Fibroblast of villous mesenchyme (primary cell): ENCODE measurements at regions not wholly inside any gene's neighbourhood (a gene's known extent, or its start where the extent isn't known, plus 50 kb on each side); places are given as distances from the start of the nearest gene placed in this dataset.

Experiments
- DNase-seq: peaks from one replicate; pipeline ENCODE4 v3.0.0-alpha.2; 2010; ENCODE audit warnings: low read depth
- H3K4me3 ChIP-seq: 2 replicates; pipeline ENCODE4 v1.5.1; 2011; ENCODE audit warnings: low read depth, mild to moderate bottlenecking, low read length
- TF ChIP-seq, protein P1 (sequence below): IDR thresholded peaks from 2 replicates; pipeline ENCODE4 v1.5.1; 2012; ENCODE audit warnings: low read depth, mild to moderate bottlenecking, low read length; ENCODE audit not compliant: insufficient read depth

DNA sequence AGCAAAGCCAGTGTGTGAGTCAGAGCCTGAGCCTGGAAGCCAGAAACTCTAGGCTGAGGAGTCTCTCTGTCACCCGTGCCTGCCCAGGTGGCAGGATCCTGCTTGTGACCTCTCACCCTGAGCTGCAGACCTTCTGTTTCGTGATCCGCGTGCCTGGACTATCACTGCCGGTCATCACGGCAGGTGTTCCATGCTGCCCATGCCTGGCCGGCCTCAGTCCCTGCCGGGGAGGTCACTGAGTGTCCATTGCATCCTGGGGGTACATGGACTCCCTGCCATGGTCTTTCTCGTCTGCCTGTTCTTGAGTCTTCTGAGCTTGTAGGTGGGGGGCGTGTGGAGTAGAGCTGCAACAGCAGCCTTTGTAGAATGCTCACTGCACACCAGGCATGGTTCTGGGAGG, 1032.4 kb downstream of the TBC1D22A start:
- TF ChIP-seq, protein P1, sequence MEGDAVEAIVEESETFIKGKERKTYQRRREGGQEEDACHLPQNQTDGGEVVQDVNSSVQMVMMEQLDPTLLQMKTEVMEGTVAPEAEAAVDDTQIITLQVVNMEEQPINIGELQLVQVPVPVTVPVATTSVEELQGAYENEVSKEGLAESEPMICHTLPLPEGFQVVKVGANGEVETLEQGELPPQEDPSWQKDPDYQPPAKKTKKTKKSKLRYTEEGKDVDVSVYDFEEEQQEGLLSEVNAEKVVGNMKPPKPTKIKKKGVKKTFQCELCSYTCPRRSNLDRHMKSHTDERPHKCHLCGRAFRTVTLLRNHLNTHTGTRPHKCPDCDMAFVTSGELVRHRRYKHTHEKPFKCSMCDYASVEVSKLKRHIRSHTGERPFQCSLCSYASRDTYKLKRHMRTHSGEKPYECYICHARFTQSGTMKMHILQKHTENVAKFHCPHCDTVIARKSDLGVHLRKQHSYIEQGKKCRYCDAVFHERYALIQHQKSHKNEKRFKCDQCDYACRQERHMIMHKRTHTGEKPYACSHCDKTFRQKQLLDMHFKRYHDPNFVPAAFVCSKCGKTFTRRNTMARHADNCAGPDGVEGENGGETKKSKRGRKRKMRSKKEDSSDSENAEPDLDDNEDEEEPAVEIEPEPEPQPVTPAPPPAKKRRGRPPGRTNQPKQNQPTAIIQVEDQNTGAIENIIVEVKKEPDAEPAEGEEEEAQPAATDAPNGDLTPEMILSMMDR = no peak
- no peak for DNase-seq
- no peak overlapping the region for H3K4me3 ChIP-seq

DNA sequence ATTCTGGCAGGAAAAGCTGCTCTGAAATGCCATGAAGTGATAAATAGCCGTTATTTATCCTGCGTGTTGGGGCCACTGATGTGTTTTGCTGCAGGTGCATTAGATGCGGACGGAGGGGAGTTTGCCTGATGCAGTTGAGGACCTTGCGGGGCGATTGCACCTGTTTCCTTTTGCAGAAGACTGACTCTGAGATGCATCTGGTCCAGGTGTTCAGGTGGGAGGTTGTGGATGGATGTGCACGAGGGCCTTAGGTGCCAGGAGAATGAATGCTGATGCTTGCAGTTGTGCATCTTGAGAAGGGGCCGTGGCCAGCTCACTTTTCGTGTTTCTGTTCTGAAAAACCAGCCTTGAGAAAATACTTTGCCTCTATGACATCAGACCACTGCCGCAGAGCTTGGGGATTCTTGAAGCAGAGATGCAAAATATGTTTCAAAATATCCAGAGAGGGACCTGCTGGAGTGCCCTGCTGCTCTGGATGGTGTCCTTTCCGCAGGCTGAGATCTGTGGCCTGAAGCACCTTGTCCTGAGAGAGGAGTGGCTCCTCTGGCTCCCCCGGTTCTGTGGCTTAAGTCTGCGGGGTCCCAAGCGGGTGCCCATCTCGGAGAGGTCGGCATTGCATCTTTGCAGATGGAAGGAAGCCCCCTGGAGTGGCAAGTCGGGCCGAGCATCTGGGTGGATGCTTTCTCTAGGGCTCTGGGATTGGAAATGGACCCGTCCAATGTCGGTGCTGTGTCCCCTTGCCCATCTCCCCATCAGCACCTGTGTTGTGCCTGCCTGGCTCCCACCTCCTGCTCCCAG, 1031.1 kb downstream of the TBC1D22A start:
- TF ChIP-seq, protein P1 = no peak
- H3K4me3 ChIP-seq = no peak overlapping the region
- no peak for DNase-seq

DNA sequence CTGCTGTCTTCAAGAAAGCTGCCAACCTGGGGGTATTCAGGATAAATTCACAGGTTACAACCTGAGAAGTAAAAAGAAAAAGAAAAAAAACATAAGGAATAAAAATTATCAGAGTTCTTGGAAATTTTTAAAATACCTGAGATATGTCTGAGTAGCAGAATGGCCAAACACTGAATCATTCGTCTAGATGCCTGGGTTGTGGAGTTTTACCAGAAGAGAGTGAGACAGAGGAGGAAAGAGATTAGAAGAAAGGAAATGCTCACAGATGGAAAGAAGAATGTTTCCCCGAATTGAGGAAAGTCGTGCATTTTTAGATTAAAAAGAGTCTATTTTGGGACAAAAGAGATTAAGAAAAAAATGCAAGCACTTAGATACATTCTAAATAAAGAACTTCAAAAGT, 1026.7 kb downstream of the TBC1D22A start:
- TF ChIP-seq, protein P1 = no peak
- no peak for DNase-seq
- no peak overlapping the region for H3K4me3 ChIP-seq

DNA sequence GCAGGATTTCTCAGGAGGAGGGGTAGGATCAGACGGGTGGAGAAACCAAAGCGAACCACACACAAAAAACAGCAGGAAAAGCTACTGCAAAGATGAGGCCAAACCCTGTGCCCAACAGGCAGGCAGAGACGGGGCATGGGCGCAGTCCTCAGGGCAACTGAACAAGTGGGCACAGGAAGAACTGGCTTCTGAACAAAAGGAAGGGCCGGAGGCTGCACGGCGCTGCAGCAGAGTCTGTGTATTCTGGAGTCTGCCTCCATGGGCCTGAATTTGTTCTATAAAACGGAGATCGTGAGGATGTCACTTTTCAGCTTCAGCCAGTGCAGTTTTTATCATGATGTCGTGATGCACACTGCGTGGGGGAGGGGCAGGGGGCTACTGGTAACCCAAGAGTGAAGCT, 1026.0 kb downstream of the TBC1D22A start:
- no peak for DNase-seq
- H3K4me3 ChIP-seq = no peak overlapping the region
- TF ChIP-seq, protein P1 = no peak

DNA sequence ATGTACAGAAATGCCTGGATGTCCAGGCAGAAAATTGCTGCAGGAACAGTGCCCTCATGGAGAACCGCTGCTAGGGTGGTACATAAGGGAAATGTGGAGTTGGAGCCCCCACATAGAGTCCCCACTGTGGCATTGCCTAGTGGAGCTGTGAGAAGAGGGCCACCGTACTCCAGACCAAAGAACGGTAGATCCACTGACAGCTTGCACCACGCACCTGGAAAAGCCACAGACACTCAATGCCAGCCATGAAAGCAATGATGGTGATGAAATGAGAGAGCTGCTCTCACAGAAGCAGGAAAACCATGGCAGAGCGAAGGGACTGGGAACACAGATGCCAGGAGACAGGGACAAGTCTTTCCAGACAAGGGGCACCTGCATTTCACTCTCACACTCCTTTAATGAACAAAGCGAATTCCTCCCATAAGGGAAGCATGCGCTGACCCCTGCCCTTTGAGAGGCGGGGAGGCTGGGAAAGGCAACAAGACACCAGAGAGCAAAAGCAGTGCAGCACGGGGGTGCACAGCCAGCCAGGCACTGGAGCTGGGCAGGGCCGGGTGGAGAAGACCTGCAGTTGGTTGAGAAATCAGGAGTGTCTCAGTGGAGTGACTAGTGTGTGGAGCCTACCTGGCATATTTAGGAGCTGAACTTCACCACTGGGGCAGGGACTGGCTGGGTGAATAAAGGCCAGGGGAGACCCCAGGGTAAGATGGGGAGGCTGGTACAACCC, 1025.2 kb downstream of the TBC1D22A start:
- TF ChIP-seq, protein P1 = no peak
- H3K4me3 ChIP-seq = no peak overlapping the region
- no peak for DNase-seq

DNA sequence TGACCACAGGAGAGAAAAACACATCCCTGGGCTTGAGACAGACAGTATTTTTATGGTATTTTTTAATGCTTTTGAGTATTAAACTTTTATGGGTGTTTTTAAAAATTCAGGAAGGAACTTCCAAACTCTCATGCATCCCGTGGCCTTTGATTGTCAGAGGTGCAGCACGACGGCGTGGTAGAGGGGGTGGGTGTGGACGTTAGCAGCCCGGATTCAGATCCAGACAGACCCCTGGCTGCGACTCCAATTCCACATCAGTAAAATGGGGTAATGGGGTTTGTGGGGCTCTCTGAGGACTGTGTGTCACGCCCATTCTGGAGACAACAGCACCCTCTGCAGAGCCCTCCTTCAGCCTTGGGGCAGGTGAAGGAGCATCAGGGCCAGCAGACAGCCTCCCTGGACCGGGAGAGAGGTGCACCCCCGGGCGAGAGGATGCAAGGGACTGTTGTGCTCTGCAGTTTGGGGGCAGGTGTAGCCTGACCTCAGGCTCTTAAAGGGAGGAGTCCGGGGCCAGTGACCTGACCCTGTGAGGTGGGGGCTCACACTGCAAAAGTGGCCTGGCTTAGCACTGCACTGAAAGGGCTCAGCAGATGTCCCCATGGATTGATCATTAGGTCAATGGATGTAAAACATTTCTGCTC, 1024.3 kb downstream of the TBC1D22A start:
- no peak for DNase-seq
- no peak overlapping the region for H3K4me3 ChIP-seq
- TF ChIP-seq, protein P1 = no peak
